ENCODE measurements at regions not wholly inside any gene's neighbourhood (a gene's known extent, or its start where the extent isn't known, plus 50 kb on each side); places are given as distances from the start of the nearest gene placed in this dataset.

GRCh38 chr6:19059102-19059501, 672.0 kb downstream of the RNF144B start:
- Histone ChIP-seq H3K9me3 (ENCODE audit: insufficient read depth, low read length) (no peaks in the 10 kb centered on the region), H3K79me2 (ENCODE audit: insufficient read depth, low read length) (no peaks in the 10 kb centered on the region), H3K9ac (ENCODE audit: low read length) (no peak overlapping the region), H3K4me3 (ENCODE audit: insufficient read depth, low read length, poor library complexity, severe bottlenecking) (no peak overlapping the region), H3K9me2 (replicated peaks; ENCODE audit: insufficient read depth, low read length) (no peaks in the 10 kb centered on the region), H3K27ac (ENCODE audit: low read depth, low read length) (no peak overlapping the region), H3K4me2 (ENCODE audit: low read depth, low read length, poor library complexity, severe bottlenecking) (no peak overlapping the region), H3F3A (ENCODE audit: insufficient read depth) (no peaks in the 10 kb centered on the region), H4K20me1 (ENCODE audit: low read depth, low read length) (no peaks in the 10 kb centered on the region), H3K36me3 (ENCODE audit: low read length) (no peaks in the 10 kb centered on the region), H3K27me3 (ENCODE audit: low read length) (no peaks in the 10 kb centered on the region), H2AFZ (ENCODE audit: low read depth, low read length, severe bottlenecking) (no peak overlapping the region)
- no peak for TF ChIP-seq CTCF (IDR thresholded peaks at IDR 0.05; ENCODE audit: insufficient read depth, low read length, poor library complexity, severe bottlenecking)
- TF ChIP-seq EZH2phosphoT487 (conservative IDR thresholded peaks at IDR 0.05; ENCODE audit: low read length): no peak

GRCh38 chr6:19067165-19067564, 680.0 kb downstream of the RNF144B start:
- Histone ChIP-seq H3K36me3 (ENCODE audit: low read length) (no peaks in the 10 kb centered on the region), H3K27me3 (ENCODE audit: low read length) (no peaks in the 10 kb centered on the region), H2AFZ (ENCODE audit: low read depth, low read length, severe bottlenecking) (no peak overlapping the region), H3K79me2 (ENCODE audit: insufficient read depth, low read length) (no peaks in the 10 kb centered on the region), H3K4me3 (ENCODE audit: insufficient read depth, low read length, poor library complexity, severe bottlenecking) (no peak overlapping the region), H3F3A (ENCODE audit: insufficient read depth) (no peaks in the 10 kb centered on the region), H3K27ac (ENCODE audit: low read depth, low read length) (no peak overlapping the region), H3K9me3 (ENCODE audit: insufficient read depth, low read length) (no peaks in the 10 kb centered on the region), H3K9ac (ENCODE audit: low read length) (no peak overlapping the region), H3K9me2 (replicated peaks; ENCODE audit: insufficient read depth, low read length) (0 out of 2 replicates have a peak, but pooled peaks cover 4% of the 10 kb centered on the region), H3K4me2 (ENCODE audit: low read depth, low read length, poor library complexity, severe bottlenecking) (no peak overlapping the region), H4K20me1 (ENCODE audit: low read depth, low read length) (no peaks in the 10 kb centered on the region)
- TF ChIP-seq EZH2phosphoT487 (conservative IDR thresholded peaks at IDR 0.05; ENCODE audit: low read length): no peak
- no peak for TF ChIP-seq CTCF (IDR thresholded peaks at IDR 0.05; ENCODE audit: insufficient read depth, low read length, poor library complexity, severe bottlenecking)

GRCh38 chr6:19070520-19070919, 683.4 kb downstream of the RNF144B start:
- Histone ChIP-seq H3K27ac (ENCODE audit: low read depth, low read length) (no peak overlapping the region), H3K79me2 (ENCODE audit: insufficient read depth, low read length) (no peaks in the 10 kb centered on the region), H3F3A (ENCODE audit: insufficient read depth) (no peaks in the 10 kb centered on the region), H4K20me1 (ENCODE audit: low read depth, low read length) (no peaks in the 10 kb centered on the region), H2AFZ (ENCODE audit: low read depth, low read length, severe bottlenecking) (no peak overlapping the region), H3K9me3 (ENCODE audit: insufficient read depth, low read length) (no peaks in the 10 kb centered on the region), H3K27me3 (ENCODE audit: low read length) (no peaks in the 10 kb centered on the region), H3K4me3 (ENCODE audit: insufficient read depth, low read length, poor library complexity, severe bottlenecking) (no peak overlapping the region), H3K4me2 (ENCODE audit: low read depth, low read length, poor library complexity, severe bottlenecking) (no peak overlapping the region), H3K9ac (ENCODE audit: low read length) (no peak overlapping the region), H3K9me2 (replicated peaks; ENCODE audit: insufficient read depth, low read length) (0 out of 2 replicates have a peak, but pooled peaks cover 4% of the 10 kb centered on the region), H3K36me3 (ENCODE audit: low read length) (no peaks in the 10 kb centered on the region)
- TF ChIP-seq CTCF (IDR thresholded peaks at IDR 0.05; ENCODE audit: insufficient read depth, low read length, poor library complexity, severe bottlenecking): no peak
- TF ChIP-seq EZH2phosphoT487 (conservative IDR thresholded peaks at IDR 0.05; ENCODE audit: low read length): no peak
